Trophoblast cell (in vitro differentiated cells and primary cell): ENCODE measurements at regions not wholly inside any gene's neighbourhood (a gene's known extent, or its start where the extent isn't known, plus 50 kb on each side); places are given as distances from the start of the nearest gene placed in this dataset.
A peak's percentile ranks its signal among the peaks of the same experiment; 100 is the strongest.

ENCODE experiments used
- DNase-seq, 2 donors: peaks; one replicate each; pipeline ENCODE4 v3.0.0-alpha.2; 2016
- H2AFZ ChIP-seq: 2 replicates; pipeline ENCODE4 v1.6.1; 2013; ENCODE audit warnings: low read length, moderate library complexity, mild to moderate bottlenecking; ENCODE audit not compliant: insufficient read depth, poor library complexity
- H2AK5ac ChIP-seq: 2 replicates; pipeline ENCODE4 v1.6.1; 2013; ENCODE audit warnings: mild to moderate bottlenecking, low read length
- H2BK120ac ChIP-seq: 2 replicates; pipeline ENCODE4 v1.6.1; 2013; ENCODE audit warnings: low read length, mild to moderate bottlenecking, moderate library complexity; ENCODE audit not compliant: insufficient read depth, poor library complexity
- H2BK12ac ChIP-seq: 2 replicates; pipeline ENCODE4 v1.6.1; 2013; ENCODE audit warnings: mild to moderate bottlenecking, low read length, moderate library complexity
- H2BK5ac ChIP-seq: 2 replicates; pipeline ENCODE4 v1.6.1; 2013; ENCODE audit warnings: low read length, low read depth, moderate library complexity, mild to moderate bottlenecking; ENCODE audit not compliant: poor library complexity
- H3K14ac ChIP-seq: 2 replicates; pipeline ENCODE4 v1.6.1; 2013; ENCODE audit warnings: mild to moderate bottlenecking, low read length
- H3K18ac ChIP-seq: 2 replicates; pipeline ENCODE4 v1.6.1; 2013; ENCODE audit warnings: mild to moderate bottlenecking, low read length
- H3K23ac ChIP-seq: 2 replicates; pipeline ENCODE4 v1.6.1; 2013; ENCODE audit warnings: low read length
- H3K27ac ChIP-seq: 2 replicates; pipeline ENCODE4 v1.5.1; 2013; ENCODE audit warnings: low read depth, mild to moderate bottlenecking, inconsistent platforms, low read length, moderate library complexity
- H3K27me3 ChIP-seq: 2 replicates; pipeline ENCODE4 v1.6.1; 2013; ENCODE audit warnings: inconsistent platforms, mild to moderate bottlenecking, low read length, moderate library complexity; ENCODE audit not compliant: insufficient read depth
- H3K36me3 ChIP-seq, 2 experiments: 1 replicate in 1 of 2; 2 replicates in 1 of 2; pipeline ENCODE4 v1.6.1; 2013; ENCODE audit warnings: low read length in 2 of 2, mild to moderate bottlenecking in 2 of 2, moderate library complexity in 1 of 2; ENCODE audit not compliant: insufficient read depth in 2 of 2, control insufficient read depth in 1 of 2
- H3K4ac ChIP-seq: 2 replicates; pipeline ENCODE4 v1.6.1; 2013; ENCODE audit warnings: low read depth, mild to moderate bottlenecking, low read length, moderate library complexity
- H3K4me1 ChIP-seq, 2 experiments: 1 replicate in 1 of 2; 2 replicates in 1 of 2; pipeline ENCODE4 v1.6.1; 2013; ENCODE audit warnings: low read length in 2 of 2, mild to moderate bottlenecking in 2 of 2, moderate library complexity in 1 of 2; ENCODE audit not compliant: insufficient read depth in 2 of 2, control insufficient read depth in 1 of 2
- H3K4me2 ChIP-seq: 2 replicates; pipeline ENCODE4 v1.6.1; 2013; ENCODE audit warnings: inconsistent platforms, mild to moderate bottlenecking, low read length, moderate library complexity
- H3K4me3 ChIP-seq: 2 replicates; pipeline ENCODE4 v1.5.1; 2013; ENCODE audit warnings: mild to moderate bottlenecking, low read depth, low read length, inconsistent platforms
- H3K79me1 ChIP-seq: one replicate; pipeline ENCODE4 v1.6.1; 2013; ENCODE audit warnings: low read length
- H3K79me2 ChIP-seq: 2 replicates; pipeline ENCODE4 v1.6.1; 2013; ENCODE audit warnings: low read length, mild to moderate bottlenecking; ENCODE audit not compliant: control insufficient read depth, insufficient read depth, poor library complexity
- H3K9ac ChIP-seq: 2 replicates; pipeline ENCODE4 v1.6.1; 2013; ENCODE audit warnings: mild to moderate bottlenecking, low read length
- H3K9me3 ChIP-seq: 2 replicates; pipeline ENCODE4 v1.6.1; 2013; ENCODE audit warnings: low read depth, mild to moderate bottlenecking, control low read depth, inconsistent platforms, low read length; ENCODE audit not compliant: insufficient read depth
- H4K12ac ChIP-seq: 2 replicates; pipeline ENCODE4 v1.6.1; 2013; ENCODE audit warnings: low read depth, mild to moderate bottlenecking, low read length, moderate library complexity
- H4K8ac ChIP-seq: 2 replicates; pipeline ENCODE4 v1.6.1; 2013; ENCODE audit warnings: low read depth, mild to moderate bottlenecking, low read length, moderate library complexity
- H4K91ac ChIP-seq: one replicate; pipeline ENCODE4 v1.6.1; 2013; ENCODE audit warnings: low read depth, mild to moderate bottlenecking, low read length, moderate library complexity
- WGBS: extraction: QIAGEN DNeasy Blood & Tissue Kit; methylation state at CpG from one replicate; pipeline ENCODE4 v1.1.7; 2013; ENCODE audit warnings: missing lambda C conversion rate; ENCODE audit not compliant: insufficient read length, insufficient coverage; ENCODE audit errors: extremely low coverage; 5-methylcytosine and 5-hydroxymethylcytosine counted together

DNA sequence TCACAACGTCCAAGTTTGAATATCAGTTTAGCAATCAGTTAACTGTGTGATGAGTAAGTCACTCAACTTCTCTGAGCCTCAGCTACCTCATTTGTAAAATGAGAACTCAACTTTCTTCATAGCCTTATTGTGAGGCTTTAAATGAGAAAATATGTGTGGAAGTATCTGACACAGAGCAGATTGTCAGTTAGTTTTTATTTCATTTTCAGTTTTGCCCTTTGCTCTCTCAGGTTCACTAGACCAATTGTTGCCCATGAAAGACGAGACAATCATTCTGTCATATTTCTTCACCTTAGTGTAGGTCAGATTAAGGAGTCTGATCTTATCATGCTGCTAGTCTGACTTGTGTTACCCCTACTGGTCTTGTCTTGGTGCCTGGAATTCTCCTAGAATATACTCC is 232.8 kb upstream of the PTBP2 start:
- H2BK120ac ChIP-seq = no peak overlapping the region
- H2BK5ac ChIP-seq = no peak overlapping the region
- H3K9ac ChIP-seq = no peak overlapping the region
- DNase-seq = peak in 1 of 2 donors; percentile 22
- H2AFZ ChIP-seq = no peak overlapping the region
- H3K79me1 ChIP-seq = peaks cover 2% of the 10 kb centered on the region
- no peaks in the 10 kb centered on the region for H3K79me2 ChIP-seq
- no peak overlapping the region for H3K4ac ChIP-seq
- H3K4me1 ChIP-seq = peaks cover 0 to 6% of the 10 kb centered on the region in 2 experiments
- H3K4me2 ChIP-seq = no peak overlapping the region
- no peak overlapping the region for H3K27ac ChIP-seq
- H3K9me3 ChIP-seq = no peaks in the 10 kb centered on the region
- no peak overlapping the region for H4K8ac ChIP-seq
- no CpG with 5 or more reads among the region's 2 CpGs for WGBS
- no peak overlapping the region for H3K4me3 ChIP-seq
- no peak overlapping the region for H3K23ac ChIP-seq
- no peak overlapping the region for H4K12ac ChIP-seq
- H4K91ac ChIP-seq = no peak overlapping the region
- H3K36me3 ChIP-seq = no peaks in the 10 kb centered on the region
- H3K27me3 ChIP-seq = no peaks in the 10 kb centered on the region
- H2AK5ac ChIP-seq = no peak overlapping the region
- H3K18ac ChIP-seq = no peak overlapping the region
- no peak overlapping the region for H3K14ac ChIP-seq
- no peak overlapping the region for H2BK12ac ChIP-seq

DNA sequence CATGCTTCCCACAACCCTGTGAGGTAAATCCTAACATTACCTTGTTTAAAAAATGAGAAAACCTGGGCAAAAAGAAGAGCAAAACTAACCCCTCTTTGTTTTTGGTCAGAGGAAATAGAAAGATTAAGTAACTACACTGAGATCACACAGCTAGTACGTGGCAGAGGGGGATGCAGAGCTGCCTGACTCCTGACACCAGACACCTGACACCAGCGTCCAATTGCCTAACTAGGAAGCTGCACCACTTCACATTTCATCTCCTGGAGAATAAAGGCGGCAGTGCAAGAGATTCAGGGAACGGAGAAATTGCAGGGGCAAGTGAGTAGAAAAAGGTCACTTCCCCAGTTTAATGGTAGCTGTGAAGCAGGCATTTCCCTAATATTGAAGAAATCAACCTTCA is 229.3 kb upstream of the PTBP2 start:
- no CpG with 5 or more reads among the region's 4 CpGs for WGBS
- Histone ChIP-seq H3K79me1 (peaks cover 2% of the 10 kb centered on the region), H3K4me3 (no peak overlapping the region)

DNA sequence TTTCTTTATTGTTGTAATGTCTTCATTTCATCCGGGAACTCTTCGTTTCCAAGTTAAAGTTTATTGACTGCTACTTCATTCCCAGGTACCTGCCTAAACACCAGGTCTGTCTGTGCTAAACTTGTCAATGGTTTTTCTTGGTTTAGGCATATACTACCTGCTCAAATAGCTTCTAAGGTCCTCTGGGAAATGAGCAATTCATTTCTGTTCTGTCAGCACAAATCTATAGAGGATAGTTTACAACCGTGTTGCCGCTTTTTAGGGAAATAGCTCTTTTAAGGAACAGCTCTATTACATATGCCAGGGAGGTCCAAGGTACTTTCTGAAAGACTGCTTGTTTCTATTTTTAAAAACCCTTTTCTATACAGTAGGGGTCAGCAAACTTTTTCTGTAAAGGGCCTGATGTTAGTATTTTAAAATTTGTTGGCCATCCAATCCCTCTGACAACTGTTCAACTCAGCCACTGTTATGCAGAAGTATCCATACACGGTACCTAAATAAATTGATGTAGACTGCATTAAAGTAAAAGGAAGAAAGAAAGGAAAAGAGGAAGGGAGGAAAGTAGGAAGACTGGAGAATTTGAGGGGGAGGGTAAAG is 222.7 kb upstream of the PTBP2 start:
- no peak overlapping the region for H3K23ac ChIP-seq
- no peak overlapping the region for H2BK5ac ChIP-seq
- no peaks in the 10 kb centered on the region for H3K27me3 ChIP-seq
- no peak overlapping the region for H3K18ac ChIP-seq
- H4K8ac ChIP-seq = no peak overlapping the region
- no peak overlapping the region for H3K4me2 ChIP-seq
- DNase-seq = no peak
- no peak overlapping the region for H2AK5ac ChIP-seq
- H2AFZ ChIP-seq = no peak overlapping the region
- no peak overlapping the region for H3K4me3 ChIP-seq
- H3K79me2 ChIP-seq = no peaks in the 10 kb centered on the region
- H3K79me1 ChIP-seq = no peaks in the 10 kb centered on the region
- no peaks in the 10 kb centered on the region for H3K4me1 ChIP-seq
- no peaks in the 10 kb centered on the region for H3K36me3 ChIP-seq
- no peak overlapping the region for H4K12ac ChIP-seq
- no peak overlapping the region for H2BK12ac ChIP-seq
- no peaks in the 10 kb centered on the region for H3K9me3 ChIP-seq
- H3K4ac ChIP-seq = no peak overlapping the region
- no peak overlapping the region for H3K14ac ChIP-seq
- no peak overlapping the region for H2BK120ac ChIP-seq
- H3K27ac ChIP-seq = no peak overlapping the region
- whole genome bisulfite sequencing = no CpG with 5 or more reads among the region's 5 CpGs
- no peak overlapping the region for H3K9ac ChIP-seq
- no peak overlapping the region for H4K91ac ChIP-seq

More for the DNA sequence above, 229.3 kb upstream of the PTBP2 start:
- Histone ChIP-seq H3K4me1 (peaks cover 0 to 6% of the 10 kb centered on the region in 2 experiments), H4K91ac (no peak overlapping the region), H3K18ac (no peak overlapping the region), H3K27me3 (no peaks in the 10 kb centered on the region), H3K4me2 (no peak overlapping the region), H3K4ac (no peak overlapping the region), H2BK120ac (no peak overlapping the region), H2BK5ac (no peak overlapping the region), H2BK12ac (no peak overlapping the region), H3K36me3 (no peaks in the 10 kb centered on the region), H4K8ac (no peak overlapping the region), H2AFZ (no peak overlapping the region), H3K9ac (no peak overlapping the region), H3K79me2 (no peaks in the 10 kb centered on the region), H3K9me3 (no peaks in the 10 kb centered on the region), H3K27ac (no peak overlapping the region), H4K12ac (no peak overlapping the region), H3K23ac (no peak overlapping the region), H3K14ac (no peak overlapping the region), H2AK5ac (no peak overlapping the region)
- no peak for DNase-seq

DNA sequence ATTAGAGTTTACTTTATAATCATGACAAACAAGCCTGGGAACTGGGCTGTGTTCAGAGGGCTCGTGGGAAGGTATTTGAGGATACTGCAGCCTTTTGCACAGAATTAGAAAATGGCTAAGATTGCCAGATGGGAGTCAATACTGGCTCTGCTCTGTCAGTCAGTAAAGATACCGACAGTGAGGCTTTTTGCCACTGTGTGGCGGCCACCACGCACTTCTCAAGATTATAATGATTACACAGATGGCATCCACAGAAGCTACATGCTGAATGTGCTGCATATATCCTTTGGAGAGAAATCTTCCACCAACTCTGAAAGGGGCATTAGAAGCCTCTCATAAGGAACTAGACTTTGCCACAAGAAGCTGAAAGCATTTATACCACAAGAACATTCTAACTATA is 213.4 kb upstream of the PTBP2 start:
- Histone ChIP-seq H3K4me3 (no peak overlapping the region), H3K4me2 (no peak overlapping the region), H3K23ac (no peak overlapping the region), H2BK12ac (no peak overlapping the region), H3K9me3 (no peaks in the 10 kb centered on the region), H3K9ac (no peak overlapping the region), H3K14ac (no peak overlapping the region), H3K4ac (no peak overlapping the region), H2BK120ac (no peak overlapping the region), H3K18ac (no peak overlapping the region), H2BK5ac (no peak overlapping the region), H4K8ac (no peak overlapping the region), H3K79me2 (no peaks in the 10 kb centered on the region), H3K27me3 (no peaks in the 10 kb centered on the region), H4K91ac (no peak overlapping the region), H2AK5ac (no peak overlapping the region), H3K4me1 (peaks cover 3 to 4% of the 10 kb centered on the region in 2 experiments), H3K36me3 (no peaks in the 10 kb centered on the region), H4K12ac (no peak overlapping the region), H3K79me1 (no peaks in the 10 kb centered on the region), H3K27ac (no peak overlapping the region), H2AFZ (no peak overlapping the region)
- no CpG with 5 or more reads among the region's 4 CpGs for WGBS
- no peak for DNase-seq
